NCI-H2107 treated with DMSO at 0.1 percent for 48 hours (cell line): ENCODE measurements at regions not wholly inside any gene's neighbourhood (a gene's known extent, or its start where the extent isn't known, plus 50 kb on each side); places are given as distances from the start of the nearest gene placed in this dataset.

Experiments used
- DNase-seq: peaks from one replicate; lab custom pipeline; 2025; ENCODE audit not compliant: unreplicated experiment; lab: John Stamatoyannopoulos, UW

GRCh38 chr10:85524001-85524666 lies 842.5 kb downstream of the GRID1 start:
- no peak for DNase-seq

- DNase-seq, result no peak
These were observed 838.8 kb downstream of the GRID1 start for GRCh38 chr10:85527616-85528317.

GRCh38 chr10:85528318-85528652 lies 838.3 kb downstream of the GRID1 start:
- DNase-seq, result no peak

GRCh38 chr10:85531706-85532105 lies 834.9 kb downstream of the GRID1 start:
- no peak for DNase-seq

GRCh38 chr10:85532773-85533172 lies 833.8 kb downstream of the GRID1 start:
- no peak for DNase-seq

- DNase-seq, result no peak
These were observed 830.7 kb downstream of the GRID1 start for GRCh38 chr10:85535926-85536325.

- no peak for DNase-seq
These were observed 829.0 kb downstream of the GRID1 start for GRCh38 chr10:85537561-85537960.

- DNase-seq, result no peak
These were observed 828.0 kb downstream of the GRID1 start for GRCh38 chr10:85538601-85539000.

- no peak for DNase-seq
These were observed 824.4 kb downstream of the GRID1 start for GRCh38 chr10:85542152-85542551.

GRCh38 chr10:85542936-85543730 lies 823.5 kb downstream of the GRID1 start:
- DNase-seq, result no peak

- DNase-seq, result no peak
These were observed 821.6 kb downstream of the GRID1 start for GRCh38 chr10:85544956-85545355.

GRCh38 chr10:85545874-85546273 lies 820.7 kb downstream of the GRID1 start:
- no peak for DNase-seq

- DNase-seq, result no peak
These were observed 819.1 kb downstream of the GRID1 start for GRCh38 chr10:85547460-85548023.

GRCh38 chr10:85548034-85548433 lies 818.6 kb downstream of the GRID1 start:
- DNase-seq, result peak; percentile 29
